Liver (tissue), 8 donors: ENCODE measurements at regions not wholly inside any gene's neighbourhood (a gene's known extent, or its start where the extent isn't known, plus 50 kb on each side); places are given as distances from the start of the nearest gene placed in this dataset.
A peak's percentile ranks its signal among the peaks of the same experiment; 100 is the strongest.

Experiments
- DNase-seq: peaks from one replicate; pipeline ENCODE4 v3.0.0-alpha.2; 2017; ENCODE audit warnings: low spot score
- H3K27ac ChIP-seq, 2 donors: one replicate each; pipeline ENCODE4 v1.7.0; 2013; ENCODE audit warnings: inconsistent platforms in 2 of 2, low read length in 2 of 2, control low read depth in 1 of 2, low read depth in 1 of 2, mild to moderate bottlenecking in 1 of 2
- H3K27me3 ChIP-seq, 4 donors: one replicate each; pipeline versions ENCODE4 v1.6.1 to v1.7.0; 2013; ENCODE audit warnings: low read length in 3 of 4, inconsistent platforms in 1 of 4, mild to moderate bottlenecking in 1 of 4, moderate library complexity in 1 of 4; ENCODE audit not compliant: control insufficient read depth in 4 of 4, insufficient read depth in 4 of 4
- H3K36me3 ChIP-seq, 4 donors: one replicate each; pipeline versions ENCODE4 v1.6.1 to v1.7.0; 2013; ENCODE audit warnings: low read length in 3 of 4, mild to moderate bottlenecking in 3 of 4, low read depth in 1 of 4, moderate library complexity in 1 of 4; ENCODE audit not compliant: control insufficient read depth in 4 of 4, insufficient read depth in 3 of 4
- H3K4me1 ChIP-seq, 4 donors: one replicate each; pipeline versions ENCODE4 v1.6.1 to v1.7.0; 2013; ENCODE audit warnings: low read length in 3 of 4, mild to moderate bottlenecking in 3 of 4, moderate library complexity in 1 of 4; ENCODE audit not compliant: control insufficient read depth in 4 of 4, insufficient read depth in 4 of 4
- H3K4me3 ChIP-seq, 3 donors: one replicate each; pipeline versions ENCODE4 v1.6.1 to v1.7.0; 2013; ENCODE audit warnings: low read length in 3 of 3, control low read depth in 1 of 3, low read depth in 1 of 3, mild to moderate bottlenecking in 1 of 3
- H3K9ac ChIP-seq, 2 donors: one replicate each; pipeline ENCODE4 v1.7.0; 2013; ENCODE audit warnings: low read length in 2 of 2, mild to moderate bottlenecking in 2 of 2, moderate library complexity in 2 of 2, control low read depth in 1 of 2, low read depth in 1 of 2
- H3K9me3 ChIP-seq, 4 donors: one replicate each; pipeline versions ENCODE4 v1.6.1 to v1.7.0; 2013; ENCODE audit warnings: low read length in 3 of 4; ENCODE audit not compliant: control insufficient read depth in 4 of 4
- EGR1 ChIP-seq, 2 donors: IDR thresholded peaks; 2 replicates each; pipeline ENCODE4 v1.6.1; 2016 to 2018; ENCODE audit warnings: antibody characterized with exemption in 2 of 2, low read depth in 2 of 2
- FOXA1 ChIP-seq: IDR thresholded peaks from 2 replicates; pipeline ENCODE4 v1.6.1; 2016; ENCODE audit warnings: antibody characterized with exemption
- FOXA2 ChIP-seq: IDR thresholded peaks from 2 replicates; pipeline ENCODE4 v1.6.1; 2016; ENCODE audit warnings: antibody characterized with exemption
- GABPA ChIP-seq, 2 donors: IDR thresholded peaks in 1 of 2; conservative IDR thresholded peaks in 1 of 2; 2 replicates each; pipeline ENCODE4 v1.6.1; 2016; ENCODE audit warnings: antibody characterized with exemption in 2 of 2, mild to moderate bottlenecking in 1 of 2, moderate library complexity in 1 of 2
- HNF4A ChIP-seq, 2 donors: conservative IDR thresholded peaks; 2 replicates each; pipeline ENCODE4 v1.6.1; 2016; ENCODE audit warnings: antibody characterized with exemption in 2 of 2, mild to moderate bottlenecking in 2 of 2
- HNF4G ChIP-seq: IDR thresholded peaks from 2 replicates; pipeline ENCODE4 v1.6.1; 2016; ENCODE audit warnings: antibody characterized with exemption
- JUND ChIP-seq, 2 donors: IDR thresholded peaks; 2 replicates each; pipeline ENCODE4 v1.6.1; 2016; ENCODE audit warnings: antibody characterized with exemption in 2 of 2
- NR2F2 ChIP-seq: IDR thresholded peaks from 2 replicates; pipeline ENCODE4 v1.6.1; 2016; ENCODE audit warnings: antibody characterized with exemption
- RAD21 ChIP-seq, 2 donors: IDR thresholded peaks; 2 replicates each; pipeline ENCODE4 v1.6.1; 2016; ENCODE audit warnings: antibody characterized with exemption in 2 of 2, mild to moderate bottlenecking in 2 of 2
- RXRA ChIP-seq, 2 donors: IDR thresholded peaks; 2 replicates each; pipeline ENCODE4 v1.6.1; 2017 to 2018; ENCODE audit warnings: antibody characterized with exemption in 2 of 2, mild to moderate bottlenecking in 1 of 2
- SP1 ChIP-seq: IDR thresholded peaks from 2 replicates; pipeline ENCODE4 v1.6.1; 2018; ENCODE audit warnings: antibody characterized with exemption, mild to moderate bottlenecking
- TAF1 ChIP-seq: conservative IDR thresholded peaks from 2 replicates; pipeline ENCODE4 v1.6.1; 2016; ENCODE audit warnings: antibody characterized with exemption, mild to moderate bottlenecking
- YY1 ChIP-seq: IDR thresholded peaks from 2 replicates; pipeline ENCODE4 v1.6.1; 2016; ENCODE audit warnings: antibody characterized with exemption, mild to moderate bottlenecking
- WGBS: extraction: QIAGEN DNeasy Blood & Tissue Kit; methylation state at CpG from one replicate; pipeline ENCODE4 v1.1.7; 2013; 5-methylcytosine and 5-hydroxymethylcytosine counted together
- TF ChIP-seq, protein P1 (sequence below): IDR thresholded peaks from 2 replicates; pipeline ENCODE4 v1.6.1; 2016; ENCODE audit warnings: antibody characterized with exemption
- TF ChIP-seq, protein P2 (sequence below): fragments of 150-350 bp; IDR thresholded peaks from 2 replicates; pipeline ENCODE4 v1.5.1; 2017; ENCODE audit warnings: improper control_type of control experiment, low read depth, low read length; ENCODE audit not compliant: missing input control
- TF ChIP-seq, protein P3 (sequence below): IDR thresholded peaks from 2 replicates; pipeline ENCODE4 v1.6.1; 2016; ENCODE audit warnings: antibody characterized with exemption, mild to moderate bottlenecking
- TF ChIP-seq, protein P4 (sequence below): IDR thresholded peaks from 2 replicates; pipeline ENCODE4 v1.6.1; 2016; ENCODE audit warnings: antibody characterized with exemption
- TF ChIP-seq, protein P5 (sequence below): IDR thresholded peaks from 2 replicates; pipeline ENCODE4 v1.6.1; 2016; ENCODE audit warnings: antibody characterized with exemption
- donor health status: healthy.
- donor health status: healthy.
- donor health status: healthy.
- donor health status: healthy.
- donor health status: healthy.

DNA sequence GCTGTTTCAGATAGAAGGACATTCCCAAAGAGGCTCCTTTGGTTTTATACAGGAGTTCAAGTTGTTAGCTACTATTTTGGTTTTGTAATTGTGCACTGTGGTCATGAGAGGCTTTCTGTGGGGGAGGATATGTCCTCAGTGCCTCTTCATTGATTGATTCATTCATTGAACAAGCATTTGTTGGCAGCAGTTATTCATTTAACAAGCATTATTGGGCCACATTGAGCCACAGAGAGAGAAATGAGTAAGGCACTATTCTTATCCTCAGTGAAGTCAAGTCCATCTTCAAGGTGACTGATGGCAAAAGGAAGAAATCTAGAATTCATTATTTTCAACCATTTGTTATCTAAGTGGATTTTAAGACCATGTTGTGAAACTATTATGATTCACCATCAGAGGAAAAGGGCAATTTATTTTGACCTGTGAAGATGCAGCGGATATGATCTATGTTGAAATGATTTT is 697.2 kb upstream of the CITED2 start:
- Histone ChIP-seq H3K9me3 (no peaks in the 10 kb centered on the region), H3K27me3 (no peaks in the 10 kb centered on the region), H3K4me1 (peaks cover 0 to 13% (median 6%) of the 10 kb centered on the region in 4 donors), H3K4me3 (no peak overlapping the region), H3K36me3 (no peaks in the 10 kb centered on the region), H3K9ac (no peak overlapping the region), H3K27ac (peak overlapping the region; percentile 32 to 46)
- 87% methylated on average over 1 of the region's 1 CpG for WGBS
- TF ChIP-seq, protein P1, sequence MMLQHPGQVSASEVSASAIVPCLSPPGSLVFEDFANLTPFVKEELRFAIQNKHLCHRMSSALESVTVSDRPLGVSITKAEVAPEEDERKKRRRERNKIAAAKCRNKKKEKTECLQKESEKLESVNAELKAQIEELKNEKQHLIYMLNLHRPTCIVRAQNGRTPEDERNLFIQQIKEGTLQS, result no peak
- TF ChIP-seq, protein P2, sequence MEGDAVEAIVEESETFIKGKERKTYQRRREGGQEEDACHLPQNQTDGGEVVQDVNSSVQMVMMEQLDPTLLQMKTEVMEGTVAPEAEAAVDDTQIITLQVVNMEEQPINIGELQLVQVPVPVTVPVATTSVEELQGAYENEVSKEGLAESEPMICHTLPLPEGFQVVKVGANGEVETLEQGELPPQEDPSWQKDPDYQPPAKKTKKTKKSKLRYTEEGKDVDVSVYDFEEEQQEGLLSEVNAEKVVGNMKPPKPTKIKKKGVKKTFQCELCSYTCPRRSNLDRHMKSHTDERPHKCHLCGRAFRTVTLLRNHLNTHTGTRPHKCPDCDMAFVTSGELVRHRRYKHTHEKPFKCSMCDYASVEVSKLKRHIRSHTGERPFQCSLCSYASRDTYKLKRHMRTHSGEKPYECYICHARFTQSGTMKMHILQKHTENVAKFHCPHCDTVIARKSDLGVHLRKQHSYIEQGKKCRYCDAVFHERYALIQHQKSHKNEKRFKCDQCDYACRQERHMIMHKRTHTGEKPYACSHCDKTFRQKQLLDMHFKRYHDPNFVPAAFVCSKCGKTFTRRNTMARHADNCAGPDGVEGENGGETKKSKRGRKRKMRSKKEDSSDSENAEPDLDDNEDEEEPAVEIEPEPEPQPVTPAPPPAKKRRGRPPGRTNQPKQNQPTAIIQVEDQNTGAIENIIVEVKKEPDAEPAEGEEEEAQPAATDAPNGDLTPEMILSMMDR, result no peak
- TF ChIP-seq RXRA (IDR thresholded peaks at IDR 0.05) (peak; percentile 15 to 42), HNF4A (conservative IDR thresholded peaks at IDR 0.05) (peak; percentile 30 to 44), FOXA1 (no peak), FOXA2 (no peak), YY1 (no peak), GABPA (IDR thresholded peaks at IDR 0.05 in 1 of 2, conservative IDR thresholded peaks at IDR 0.05 in 1 of 2) (peak in 1 of 2 donors; percentile 23), HNF4G (no peak), SP1 (peak; percentile 32), NR2F2 (no peak), JUND (IDR thresholded peaks at IDR 0.05) (peak; percentile 14 to 26), RAD21 (IDR thresholded peaks at IDR 0.05) (no peak), TAF1 (no peak), EGR1 (IDR thresholded peaks at IDR 0.05; ENCODE audit: low read depth in 2 of 2) (peak in 1 of 2 donors; percentile 26)
- TF ChIP-seq, protein P3, sequence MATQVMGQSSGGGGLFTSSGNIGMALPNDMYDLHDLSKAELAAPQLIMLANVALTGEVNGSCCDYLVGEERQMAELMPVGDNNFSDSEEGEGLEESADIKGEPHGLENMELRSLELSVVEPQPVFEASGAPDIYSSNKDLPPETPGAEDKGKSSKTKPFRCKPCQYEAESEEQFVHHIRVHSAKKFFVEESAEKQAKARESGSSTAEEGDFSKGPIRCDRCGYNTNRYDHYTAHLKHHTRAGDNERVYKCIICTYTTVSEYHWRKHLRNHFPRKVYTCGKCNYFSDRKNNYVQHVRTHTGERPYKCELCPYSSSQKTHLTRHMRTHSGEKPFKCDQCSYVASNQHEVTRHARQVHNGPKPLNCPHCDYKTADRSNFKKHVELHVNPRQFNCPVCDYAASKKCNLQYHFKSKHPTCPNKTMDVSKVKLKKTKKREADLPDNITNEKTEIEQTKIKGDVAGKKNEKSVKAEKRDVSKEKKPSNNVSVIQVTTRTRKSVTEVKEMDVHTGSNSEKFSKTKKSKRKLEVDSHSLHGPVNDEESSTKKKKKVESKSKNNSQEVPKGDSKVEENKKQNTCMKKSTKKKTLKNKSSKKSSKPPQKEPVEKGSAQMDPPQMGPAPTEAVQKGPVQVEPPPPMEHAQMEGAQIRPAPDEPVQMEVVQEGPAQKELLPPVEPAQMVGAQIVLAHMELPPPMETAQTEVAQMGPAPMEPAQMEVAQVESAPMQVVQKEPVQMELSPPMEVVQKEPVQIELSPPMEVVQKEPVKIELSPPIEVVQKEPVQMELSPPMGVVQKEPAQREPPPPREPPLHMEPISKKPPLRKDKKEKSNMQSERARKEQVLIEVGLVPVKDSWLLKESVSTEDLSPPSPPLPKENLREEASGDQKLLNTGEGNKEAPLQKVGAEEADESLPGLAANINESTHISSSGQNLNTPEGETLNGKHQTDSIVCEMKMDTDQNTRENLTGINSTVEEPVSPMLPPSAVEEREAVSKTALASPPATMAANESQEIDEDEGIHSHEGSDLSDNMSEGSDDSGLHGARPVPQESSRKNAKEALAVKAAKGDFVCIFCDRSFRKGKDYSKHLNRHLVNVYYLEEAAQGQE, result no peak
- TF ChIP-seq, protein P4, sequence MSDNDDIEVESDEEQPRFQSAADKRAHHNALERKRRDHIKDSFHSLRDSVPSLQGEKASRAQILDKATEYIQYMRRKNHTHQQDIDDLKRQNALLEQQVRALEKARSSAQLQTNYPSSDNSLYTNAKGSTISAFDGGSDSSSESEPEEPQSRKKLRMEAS, result no peak
- TF ChIP-seq, protein P5, sequence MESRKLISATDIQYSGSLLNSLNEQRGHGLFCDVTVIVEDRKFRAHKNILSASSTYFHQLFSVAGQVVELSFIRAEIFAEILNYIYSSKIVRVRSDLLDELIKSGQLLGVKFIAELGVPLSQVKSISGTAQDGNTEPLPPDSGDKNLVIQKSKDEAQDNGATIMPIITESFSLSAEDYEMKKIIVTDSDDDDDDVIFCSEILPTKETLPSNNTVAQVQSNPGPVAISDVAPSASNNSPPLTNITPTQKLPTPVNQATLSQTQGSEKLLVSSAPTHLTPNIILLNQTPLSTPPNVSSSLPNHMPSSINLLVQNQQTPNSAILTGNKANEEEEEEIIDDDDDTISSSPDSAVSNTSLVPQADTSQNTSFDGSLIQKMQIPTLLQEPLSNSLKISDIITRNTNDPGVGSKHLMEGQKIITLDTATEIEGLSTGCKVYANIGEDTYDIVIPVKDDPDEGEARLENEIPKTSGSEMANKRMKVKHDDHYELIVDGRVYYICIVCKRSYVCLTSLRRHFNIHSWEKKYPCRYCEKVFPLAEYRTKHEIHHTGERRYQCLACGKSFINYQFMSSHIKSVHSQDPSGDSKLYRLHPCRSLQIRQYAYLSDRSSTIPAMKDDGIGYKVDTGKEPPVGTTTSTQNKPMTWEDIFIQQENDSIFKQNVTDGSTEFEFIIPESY, result peak; percentile 3
- no peak for DNase-seq
